AG04449 (cell line): ENCODE measurements at regions not wholly inside any gene's neighbourhood (a gene's known extent, or its start where the extent isn't known, plus 50 kb on each side); places are given as distances from the start of the nearest gene placed in this dataset.

Source experiments
- CTCF ChIA-PET: fragments of 350-600 bp; formaldehyde crosslinking; extraction: SDS; loops from one replicate; lab custom pipeline; 2021; ENCODE audit warnings: antibody characterized with exemption; lab: Yijun Ruan, JAX
- POLR2A ChIA-PET: fragments of 400-600, 350-600 bp; formaldehyde crosslinking; extraction: SDS; loops from one replicate; lab custom pipeline; 2020; ENCODE audit warnings: antibody characterized with exemption, inconsistent platforms; lab: Yijun Ruan, JAX
- DNase-seq: peaks from one replicate; pipeline ENCODE4 v3.0.0-alpha.2; 2010; ENCODE audit warnings: low read depth, low spot score
- H3K4me3 ChIP-seq: 2 replicates; pipeline ENCODE4 v1.5.1; 2011; ENCODE audit warnings: low read depth, mild to moderate bottlenecking, control low read depth, low read length
- TF ChIP-seq, protein P1 (sequence below): IDR thresholded peaks from one replicate; pipeline ENCODE4 v1.5.1; 2011; ENCODE audit warnings: mild to moderate bottlenecking, moderate library complexity, low read length, control low read depth, inconsistent platforms; ENCODE audit not compliant: insufficient read depth; ENCODE audit errors: missing control alignments

GRCh38 chr20:58131551-58132142, 96.8 kb downstream of the ANKRD60 start:
- no peak overlapping the region for H3K4me3 ChIP-seq
- POLR2A ChIA-PET, result no interaction called here
- CTCF ChIA-PET, result interaction anchor here (0.7 to 2.1 kb wide), 4 partner anchors 23 to 478 kb away, joined by 3 to 4 read pairs (median 3); no protein-coding TSS in a partner anchor
- TF ChIP-seq, protein P1, sequence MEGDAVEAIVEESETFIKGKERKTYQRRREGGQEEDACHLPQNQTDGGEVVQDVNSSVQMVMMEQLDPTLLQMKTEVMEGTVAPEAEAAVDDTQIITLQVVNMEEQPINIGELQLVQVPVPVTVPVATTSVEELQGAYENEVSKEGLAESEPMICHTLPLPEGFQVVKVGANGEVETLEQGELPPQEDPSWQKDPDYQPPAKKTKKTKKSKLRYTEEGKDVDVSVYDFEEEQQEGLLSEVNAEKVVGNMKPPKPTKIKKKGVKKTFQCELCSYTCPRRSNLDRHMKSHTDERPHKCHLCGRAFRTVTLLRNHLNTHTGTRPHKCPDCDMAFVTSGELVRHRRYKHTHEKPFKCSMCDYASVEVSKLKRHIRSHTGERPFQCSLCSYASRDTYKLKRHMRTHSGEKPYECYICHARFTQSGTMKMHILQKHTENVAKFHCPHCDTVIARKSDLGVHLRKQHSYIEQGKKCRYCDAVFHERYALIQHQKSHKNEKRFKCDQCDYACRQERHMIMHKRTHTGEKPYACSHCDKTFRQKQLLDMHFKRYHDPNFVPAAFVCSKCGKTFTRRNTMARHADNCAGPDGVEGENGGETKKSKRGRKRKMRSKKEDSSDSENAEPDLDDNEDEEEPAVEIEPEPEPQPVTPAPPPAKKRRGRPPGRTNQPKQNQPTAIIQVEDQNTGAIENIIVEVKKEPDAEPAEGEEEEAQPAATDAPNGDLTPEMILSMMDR, result no peak
- no peak for DNase-seq

DNA sequence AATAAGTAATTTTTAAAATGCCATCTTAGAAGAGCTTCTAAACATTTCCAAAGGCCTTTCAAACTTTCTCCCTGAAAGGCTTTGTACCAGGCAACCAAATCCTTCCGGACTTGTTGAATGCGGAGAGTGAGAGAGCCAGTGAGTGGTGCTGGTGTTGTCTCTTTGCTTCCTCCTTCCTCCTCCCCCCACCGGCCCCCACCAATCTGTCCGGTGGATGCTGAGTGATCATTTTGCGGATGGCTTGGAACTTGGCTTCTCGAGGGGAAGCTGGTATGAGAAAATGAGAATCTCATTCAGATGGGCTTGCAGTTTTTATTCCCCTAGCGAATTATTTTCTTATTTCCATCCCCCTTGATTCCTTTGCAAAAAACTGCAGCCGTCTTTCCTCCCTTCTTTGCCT, 97.3 kb downstream of the ANKRD60 start:
- ChIA-PET POLR2A (no interaction called here), CTCF (interaction anchor here (1.0 to 2.1 kb wide), 3 partner anchors 23 to 477 kb away, joined by 3 to 4 read pairs (median 3); no protein-coding TSS in a partner anchor)
- TF ChIP-seq, protein P1, result no peak
- DNase-seq, result no peak
- no peak overlapping the region for H3K4me3 ChIP-seq

DNA sequence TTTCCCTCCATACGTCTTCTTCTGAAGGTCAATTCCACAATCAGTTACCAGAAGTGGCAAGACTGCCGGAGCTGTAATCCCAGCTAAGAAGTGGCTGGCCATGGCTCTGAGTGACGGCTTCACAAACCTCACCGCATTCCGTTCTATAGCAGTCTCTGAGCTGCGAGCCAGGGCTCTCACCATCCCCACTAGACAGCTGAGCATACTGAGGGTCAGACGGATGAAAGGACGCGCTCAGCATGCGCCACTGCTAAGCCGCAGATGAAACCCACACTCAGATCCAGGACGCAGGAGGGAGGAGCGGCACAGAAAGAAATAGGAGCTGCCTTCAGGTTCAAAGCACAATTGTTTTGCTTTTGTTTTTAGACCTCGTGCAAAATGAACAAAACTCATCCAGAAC, 97.9 kb downstream of the ANKRD60 start:
- CTCF ChIA-PET, result interaction anchor here (1.0 to 1.2 kb wide), 3 partner anchors 16 to 49 kb away, joined by 3 read pairs; no protein-coding TSS in a partner anchor
- POLR2A ChIA-PET, result no interaction called here
- H3K4me3 ChIP-seq, result no peak overlapping the region
- TF ChIP-seq, protein P1, result no peak
- no peak for DNase-seq

DNA sequence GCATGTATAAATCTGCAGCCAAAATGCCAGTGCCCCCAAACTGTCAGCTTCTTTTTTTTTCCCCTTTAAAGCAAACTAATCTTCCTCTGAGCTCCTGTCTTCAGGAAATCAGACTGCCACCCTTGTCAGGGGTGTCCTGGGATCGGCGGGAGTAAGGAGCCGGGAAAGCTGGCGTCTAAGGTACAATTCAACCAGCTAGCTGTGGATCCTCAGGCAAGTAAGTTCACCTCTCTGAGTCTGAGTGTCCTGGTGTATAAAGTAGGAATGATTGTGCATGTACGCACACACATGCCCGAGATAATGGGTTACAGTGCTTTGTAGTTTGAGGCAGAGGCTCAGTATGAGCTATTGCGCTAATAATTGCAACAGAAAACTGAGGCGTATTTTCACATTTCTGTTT, 98.3 kb downstream of the ANKRD60 start:
- ChIA-PET POLR2A (no interaction called here), CTCF (interaction anchor here (1.0 to 1.2 kb wide), 2 partner anchors 16 to 50 kb away, joined by 3 read pairs; no protein-coding TSS in a partner anchor)
- DNase-seq, result no peak
- TF ChIP-seq, protein P1, result no peak
- no peak overlapping the region for H3K4me3 ChIP-seq

- POLR2A ChIA-PET, result no interaction called here
- CTCF ChIA-PET, result interaction anchor here (1.0 to 1.2 kb wide), 2 partner anchors 16 to 50 kb away, joined by 3 read pairs; no protein-coding TSS in a partner anchor
- no peak overlapping the region for H3K4me3 ChIP-seq
- DNase-seq, result no peak
- TF ChIP-seq, protein P1, result no peak
Observed at GRCh38 chr20:58129721-58130151, 98.7 kb downstream of the ANKRD60 start.
